ENCODE measurements at regions not wholly inside any gene's neighbourhood (a gene's known extent, or its start where the extent isn't known, plus 50 kb on each side); places are given as distances from the start of the nearest gene placed in this dataset.

DNA sequence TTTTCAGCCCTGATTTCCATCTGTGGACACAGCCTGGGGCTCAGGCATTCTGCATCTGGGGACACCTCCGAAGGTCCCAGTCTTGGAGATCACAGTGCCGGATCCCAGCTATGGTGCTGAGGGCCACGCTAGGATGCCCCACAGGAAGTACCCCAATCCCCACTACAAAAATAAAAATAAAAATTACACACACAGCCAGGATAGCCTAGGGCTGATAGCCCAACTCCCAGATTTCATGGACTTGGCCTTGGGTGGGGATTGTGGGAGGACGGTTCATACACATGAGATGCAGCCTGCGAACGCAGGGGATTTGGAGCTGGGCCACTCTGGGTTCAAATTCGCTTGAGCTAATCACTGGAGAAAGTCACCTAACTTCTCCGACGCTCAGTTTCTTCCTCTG lies 237.7 kb downstream of the BUD13 start:
- TF ChIP-seq, protein P1, sequence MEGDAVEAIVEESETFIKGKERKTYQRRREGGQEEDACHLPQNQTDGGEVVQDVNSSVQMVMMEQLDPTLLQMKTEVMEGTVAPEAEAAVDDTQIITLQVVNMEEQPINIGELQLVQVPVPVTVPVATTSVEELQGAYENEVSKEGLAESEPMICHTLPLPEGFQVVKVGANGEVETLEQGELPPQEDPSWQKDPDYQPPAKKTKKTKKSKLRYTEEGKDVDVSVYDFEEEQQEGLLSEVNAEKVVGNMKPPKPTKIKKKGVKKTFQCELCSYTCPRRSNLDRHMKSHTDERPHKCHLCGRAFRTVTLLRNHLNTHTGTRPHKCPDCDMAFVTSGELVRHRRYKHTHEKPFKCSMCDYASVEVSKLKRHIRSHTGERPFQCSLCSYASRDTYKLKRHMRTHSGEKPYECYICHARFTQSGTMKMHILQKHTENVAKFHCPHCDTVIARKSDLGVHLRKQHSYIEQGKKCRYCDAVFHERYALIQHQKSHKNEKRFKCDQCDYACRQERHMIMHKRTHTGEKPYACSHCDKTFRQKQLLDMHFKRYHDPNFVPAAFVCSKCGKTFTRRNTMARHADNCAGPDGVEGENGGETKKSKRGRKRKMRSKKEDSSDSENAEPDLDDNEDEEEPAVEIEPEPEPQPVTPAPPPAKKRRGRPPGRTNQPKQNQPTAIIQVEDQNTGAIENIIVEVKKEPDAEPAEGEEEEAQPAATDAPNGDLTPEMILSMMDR (IDR thresholded peaks at IDR 0.05), result no peak
- TF ChIP-seq, protein P2, sequence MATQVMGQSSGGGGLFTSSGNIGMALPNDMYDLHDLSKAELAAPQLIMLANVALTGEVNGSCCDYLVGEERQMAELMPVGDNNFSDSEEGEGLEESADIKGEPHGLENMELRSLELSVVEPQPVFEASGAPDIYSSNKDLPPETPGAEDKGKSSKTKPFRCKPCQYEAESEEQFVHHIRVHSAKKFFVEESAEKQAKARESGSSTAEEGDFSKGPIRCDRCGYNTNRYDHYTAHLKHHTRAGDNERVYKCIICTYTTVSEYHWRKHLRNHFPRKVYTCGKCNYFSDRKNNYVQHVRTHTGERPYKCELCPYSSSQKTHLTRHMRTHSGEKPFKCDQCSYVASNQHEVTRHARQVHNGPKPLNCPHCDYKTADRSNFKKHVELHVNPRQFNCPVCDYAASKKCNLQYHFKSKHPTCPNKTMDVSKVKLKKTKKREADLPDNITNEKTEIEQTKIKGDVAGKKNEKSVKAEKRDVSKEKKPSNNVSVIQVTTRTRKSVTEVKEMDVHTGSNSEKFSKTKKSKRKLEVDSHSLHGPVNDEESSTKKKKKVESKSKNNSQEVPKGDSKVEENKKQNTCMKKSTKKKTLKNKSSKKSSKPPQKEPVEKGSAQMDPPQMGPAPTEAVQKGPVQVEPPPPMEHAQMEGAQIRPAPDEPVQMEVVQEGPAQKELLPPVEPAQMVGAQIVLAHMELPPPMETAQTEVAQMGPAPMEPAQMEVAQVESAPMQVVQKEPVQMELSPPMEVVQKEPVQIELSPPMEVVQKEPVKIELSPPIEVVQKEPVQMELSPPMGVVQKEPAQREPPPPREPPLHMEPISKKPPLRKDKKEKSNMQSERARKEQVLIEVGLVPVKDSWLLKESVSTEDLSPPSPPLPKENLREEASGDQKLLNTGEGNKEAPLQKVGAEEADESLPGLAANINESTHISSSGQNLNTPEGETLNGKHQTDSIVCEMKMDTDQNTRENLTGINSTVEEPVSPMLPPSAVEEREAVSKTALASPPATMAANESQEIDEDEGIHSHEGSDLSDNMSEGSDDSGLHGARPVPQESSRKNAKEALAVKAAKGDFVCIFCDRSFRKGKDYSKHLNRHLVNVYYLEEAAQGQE (IDR thresholded peaks at IDR 0.05; ENCODE audit: insufficient read depth in 1 of 2, low read depth in 2 of 2, low read length in 1 of 2), result no peak
- TF ChIP-seq POLR2AphosphoS5 (IDR thresholded peaks at IDR 0.05; ENCODE audit: low read depth, low read length) (no peak), TCF7L2 (IDR thresholded peaks at IDR 0.05; ENCODE audit: low read depth, low read length) (no peak), SIN3A (IDR thresholded peaks at IDR 0.05; ENCODE audit: borderline replicate concordance, insufficient read depth, low read depth, low read length) (no peak)
